HG02981 (cell line): ENCODE measurements at regions not wholly inside any gene's neighbourhood (a gene's known extent, or its start where the extent isn't known, plus 50 kb on each side); places are given as distances from the start of the nearest gene placed in this dataset.

Experiments
- ATAC-seq: cut with Tn5 transposase; IDR thresholded peaks from one replicate; pipeline ENCODE4 v1.9.1; 2021; ENCODE audit warnings: mild to moderate bottlenecking, moderate library complexity; ENCODE audit not compliant: unreplicated experiment

DNA sequence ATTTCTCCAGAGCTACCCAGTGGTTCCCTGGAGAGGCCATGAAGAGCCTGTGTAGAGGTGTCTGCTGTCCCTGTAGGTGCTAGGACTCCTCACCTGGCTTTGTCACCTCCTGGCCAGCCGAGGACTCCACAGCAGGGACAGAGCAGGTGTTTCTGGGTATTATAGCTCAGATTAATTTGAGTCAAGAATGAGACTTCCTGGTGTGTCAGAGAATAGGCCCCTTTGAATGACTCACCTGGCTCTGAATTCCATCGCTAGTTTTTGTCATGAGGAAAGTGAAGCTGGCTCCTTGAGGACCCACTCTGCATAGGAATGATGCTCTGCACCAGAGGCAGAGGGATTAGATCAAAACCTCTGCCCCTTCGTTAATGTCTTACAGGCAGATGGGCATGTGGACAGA is 167.5 kb upstream of the TOPAZ1 start:
- ATAC-seq = no peak

DNA sequence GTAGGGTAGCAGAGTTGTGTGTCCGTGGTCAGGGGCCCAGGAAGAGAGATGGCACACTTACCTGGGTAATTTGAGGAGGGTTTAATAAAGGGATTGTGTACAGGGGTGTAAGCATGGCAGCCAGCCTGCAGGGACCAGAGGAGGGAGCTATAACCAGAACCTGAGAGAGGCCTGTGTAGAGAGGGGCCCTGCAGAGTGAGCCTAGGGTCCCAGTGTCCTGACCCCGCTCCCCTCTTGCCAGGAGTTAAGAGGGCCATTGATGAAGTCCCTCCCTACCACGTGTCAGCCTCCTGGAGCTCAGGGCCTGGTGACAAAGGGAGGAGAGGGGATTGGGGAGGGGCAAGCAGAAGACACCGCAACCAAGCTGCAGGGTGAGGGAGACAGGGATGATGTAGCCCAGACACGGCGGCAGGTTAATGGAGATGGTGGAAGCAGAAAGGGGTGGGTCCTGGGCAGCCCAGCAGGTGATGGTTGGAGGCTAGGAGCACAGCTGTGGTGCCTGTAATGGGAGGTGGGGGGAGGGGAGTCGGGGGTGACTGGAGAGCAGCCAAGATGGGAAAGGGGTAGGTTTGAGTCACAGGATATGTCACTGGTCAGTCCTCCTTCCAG is 165.4 kb upstream of the TOPAZ1 start:
- no peak for ATAC-seq

DNA sequence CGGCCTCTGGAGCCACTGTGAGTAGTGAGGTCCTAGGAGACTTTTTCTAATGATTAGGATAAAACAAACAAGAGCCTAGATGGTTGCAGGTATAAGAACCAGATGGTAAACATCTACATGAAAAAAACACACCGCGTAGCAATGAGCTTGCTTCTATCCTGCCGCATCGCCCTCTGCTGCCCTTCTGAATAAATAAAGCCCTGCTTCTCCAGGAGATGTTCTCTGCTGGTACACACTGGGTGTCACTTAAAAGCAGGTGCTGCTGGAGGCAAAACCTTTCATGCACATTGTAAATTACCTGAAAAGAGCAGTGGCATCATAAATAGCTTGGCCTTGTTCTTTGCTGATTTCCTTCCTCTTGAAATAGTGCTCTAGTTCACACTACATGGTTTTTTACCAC is 164.4 kb upstream of the TOPAZ1 start:
- no peak for ATAC-seq

DNA sequence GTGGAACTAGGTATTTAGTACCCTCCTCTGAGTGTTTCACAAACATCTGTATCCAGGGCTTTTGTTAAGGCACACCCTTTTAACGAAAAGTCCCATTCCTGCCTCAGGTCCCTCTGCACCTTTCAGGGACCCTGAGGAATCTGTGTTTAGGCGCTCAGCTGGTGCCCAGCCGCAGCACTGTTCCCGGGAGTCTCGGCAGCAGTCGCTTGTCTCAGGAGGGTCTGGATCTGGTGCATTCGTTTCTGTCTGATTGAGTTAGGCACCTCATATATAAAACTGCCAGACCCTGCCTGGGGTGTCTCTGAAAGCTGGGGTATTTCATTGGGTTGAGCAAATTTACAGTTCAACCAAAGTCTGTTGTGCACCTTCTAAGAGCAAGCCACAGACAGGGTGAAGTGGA is 162.8 kb upstream of the TOPAZ1 start:
- no peak for ATAC-seq

DNA sequence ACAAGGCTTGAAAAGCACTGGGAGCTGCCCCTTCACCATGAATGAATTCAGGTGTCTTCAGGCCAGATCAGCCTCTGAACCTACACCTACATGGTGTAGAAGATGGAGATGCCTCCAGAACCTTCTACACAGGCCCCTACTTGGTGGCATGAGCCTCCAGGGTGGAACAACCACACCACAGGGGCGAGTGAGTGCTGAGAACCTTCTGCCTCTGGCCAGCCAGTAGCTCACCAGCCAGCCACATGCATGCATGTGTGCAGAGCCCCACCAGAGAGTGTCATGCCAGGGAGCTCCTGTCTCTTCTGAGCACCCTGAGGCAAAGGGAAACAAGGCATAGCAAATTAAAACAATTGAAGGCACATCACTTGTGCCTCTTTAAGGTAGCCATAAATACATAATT is 161.8 kb upstream of the TOPAZ1 start:
- no peak for ATAC-seq

DNA sequence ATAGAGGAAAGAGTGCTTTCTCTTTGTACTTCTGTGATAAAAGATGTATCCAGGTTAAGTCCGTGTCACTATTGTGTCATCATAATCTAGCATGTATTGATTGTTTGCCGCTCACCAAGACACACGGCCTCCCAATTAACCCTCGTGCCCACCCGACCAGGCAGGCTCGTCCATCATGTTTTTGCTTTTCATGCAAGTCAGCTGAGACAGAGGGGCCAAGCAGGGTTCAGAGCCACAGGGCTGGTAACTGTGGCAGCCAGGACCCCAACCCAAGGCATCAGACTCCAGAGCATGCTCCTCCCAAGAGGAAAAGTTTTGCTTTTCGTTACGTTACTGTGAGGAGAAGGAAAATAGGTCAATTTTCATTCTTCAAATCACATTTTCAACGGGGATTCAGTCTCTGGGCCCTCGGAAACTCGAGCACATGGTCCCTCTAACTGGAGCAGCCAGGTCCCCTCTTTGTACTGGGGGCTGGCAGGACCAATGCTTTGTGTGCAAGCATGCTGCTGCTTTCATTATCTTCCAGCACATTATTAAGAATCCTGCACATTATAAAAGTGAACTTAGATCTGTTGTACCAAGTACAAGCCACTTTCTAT is 161.1 kb upstream of the TOPAZ1 start:
- no peak for ATAC-seq

DNA sequence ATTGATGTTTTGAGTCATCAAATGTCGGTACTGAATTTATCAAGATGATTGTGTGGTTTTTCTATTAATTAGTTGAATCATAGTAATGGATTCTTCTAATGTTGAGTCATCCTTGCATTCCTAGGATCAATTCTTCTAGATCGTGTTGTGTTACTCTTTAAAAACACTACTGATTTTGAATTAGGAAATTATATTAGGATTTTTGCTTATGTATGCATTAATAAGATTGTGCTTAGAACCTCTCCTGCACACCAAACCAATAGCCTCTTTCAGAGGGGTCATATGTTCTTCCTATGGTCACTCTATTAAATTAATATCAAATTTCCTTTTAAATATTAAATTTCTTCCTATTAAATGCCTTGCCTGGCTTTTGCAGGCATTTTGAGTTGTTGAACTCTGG is 151.7 kb upstream of the TOPAZ1 start:
- ATAC-seq = no peak

DNA sequence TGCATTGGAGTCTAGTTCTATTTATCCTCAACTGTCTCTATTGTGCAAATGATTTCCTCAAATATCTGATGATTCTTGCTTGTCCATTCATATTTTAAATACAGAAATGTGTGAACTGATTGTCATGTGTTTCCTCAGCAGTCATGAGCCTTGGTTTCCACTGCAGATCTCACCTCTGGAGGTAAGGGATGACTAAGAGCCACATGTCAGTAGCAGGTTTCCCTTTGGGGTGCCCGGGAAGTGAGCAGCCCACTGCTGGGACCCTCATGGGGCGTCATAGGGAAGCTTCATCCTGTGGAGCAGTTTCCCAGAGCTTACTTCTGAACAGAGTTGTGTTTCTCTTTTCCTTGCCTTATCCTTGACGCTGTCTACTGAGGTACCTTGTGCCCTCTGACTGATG is 149.2 kb upstream of the TOPAZ1 start:
- no peak for ATAC-seq

DNA sequence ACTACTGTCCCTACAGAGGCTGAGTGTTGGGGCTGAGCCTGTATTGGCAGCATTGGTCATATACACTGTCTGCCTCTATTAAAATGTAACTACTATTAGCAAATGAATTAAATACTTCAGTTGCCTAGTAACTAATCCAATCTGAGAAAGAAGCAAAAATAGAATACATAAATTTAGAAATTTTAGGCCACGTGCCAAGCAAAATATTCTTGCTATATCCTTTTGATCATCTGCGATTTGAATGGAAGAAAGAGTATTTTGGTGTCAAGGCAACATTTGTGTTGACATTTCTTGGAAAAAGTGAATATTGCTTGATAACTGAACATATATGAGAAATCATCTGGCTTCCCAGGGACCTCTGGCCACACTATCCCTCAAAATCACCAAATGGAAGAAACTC is 148.2 kb upstream of the TOPAZ1 start:
- no peak for ATAC-seq

DNA sequence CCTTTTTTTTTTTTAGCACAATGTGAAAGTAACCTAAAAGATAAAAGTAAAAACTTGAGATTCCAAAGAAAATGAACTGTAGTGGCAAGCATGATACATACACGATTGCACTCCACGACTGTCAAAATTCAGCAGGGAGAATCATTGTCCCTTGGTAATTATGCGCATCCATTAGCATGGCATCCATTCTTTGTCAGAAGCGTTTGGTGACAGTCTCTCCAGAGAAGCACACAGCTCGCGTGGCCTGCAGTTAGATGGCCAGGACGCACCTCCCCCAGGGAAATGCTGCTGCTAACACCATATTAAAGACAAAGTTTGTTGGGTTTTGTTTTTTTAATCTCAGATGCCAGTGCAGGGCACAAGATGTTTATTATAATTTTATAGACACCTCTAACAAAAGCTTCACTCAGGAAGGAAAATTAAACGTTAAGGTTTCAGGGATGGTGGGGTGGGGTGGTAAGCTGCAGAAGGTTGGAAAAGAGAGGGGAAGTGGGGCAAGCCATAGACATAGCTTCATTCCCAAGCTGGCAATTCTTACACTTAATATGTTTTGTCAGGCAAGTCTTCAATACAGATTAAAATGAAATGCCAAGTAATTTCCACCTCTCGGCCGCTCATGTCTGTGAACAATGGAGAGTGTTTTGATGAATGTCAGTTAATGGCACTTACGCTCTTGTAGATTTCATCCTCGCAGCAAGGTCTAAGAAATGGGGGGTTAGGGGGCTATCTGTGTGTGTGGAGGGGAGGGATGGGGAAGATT is 142.8 kb upstream of the TOPAZ1 start:
- ATAC-seq = no peak

DNA sequence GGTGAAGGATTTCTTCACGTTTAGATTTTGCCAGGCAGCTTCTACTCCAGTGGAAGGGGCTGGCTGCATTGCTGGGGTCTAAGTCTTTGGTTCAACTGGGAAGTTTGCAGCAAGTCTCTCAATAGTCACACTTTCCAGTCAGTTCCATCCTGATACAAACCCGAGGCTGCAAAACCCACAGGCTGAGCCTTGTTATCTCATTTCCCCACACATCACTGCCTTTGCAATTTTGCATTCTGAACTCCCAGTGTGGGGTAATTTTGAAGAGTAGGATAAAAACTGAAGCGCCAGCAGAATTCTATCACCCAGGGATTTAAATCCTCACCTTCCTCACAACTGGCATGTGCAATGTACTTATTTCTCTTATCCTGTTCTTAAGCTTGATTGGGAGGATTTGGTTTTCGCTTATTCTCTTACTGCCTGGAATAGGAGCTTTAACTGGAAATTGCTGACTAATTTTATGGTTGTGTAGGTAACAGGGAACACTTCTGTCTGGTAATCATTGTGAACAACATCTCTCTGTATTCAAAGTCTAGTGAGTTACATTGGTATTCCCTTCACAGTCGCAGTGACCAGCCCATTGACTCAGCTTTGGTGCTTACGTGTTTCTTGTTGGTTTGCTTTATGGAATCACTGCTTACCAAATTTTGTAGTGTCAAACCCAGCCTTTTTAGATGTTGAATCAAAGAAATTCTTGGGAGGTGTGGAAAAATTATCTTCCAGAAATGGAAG is 142.0 kb upstream of the TOPAZ1 start:
- no peak for ATAC-seq

DNA sequence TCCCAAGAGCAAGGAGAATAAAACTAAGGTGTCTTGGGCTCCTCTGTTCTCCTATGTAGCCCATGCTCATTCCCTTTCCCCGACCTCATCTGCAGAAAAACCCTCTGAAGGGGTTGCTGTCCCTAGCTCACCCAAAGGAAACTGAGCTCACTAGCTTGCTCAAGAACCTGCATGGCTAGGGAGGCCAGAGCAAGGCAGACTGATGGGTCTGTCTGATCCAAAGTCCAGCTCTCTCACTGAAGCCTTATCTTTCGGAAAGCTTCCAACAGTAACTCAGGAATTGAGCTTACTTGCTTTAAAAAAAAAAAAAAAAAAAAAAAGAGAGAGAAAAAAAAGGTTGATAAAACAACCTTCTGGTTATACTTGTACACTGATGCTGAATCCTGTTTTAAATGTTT is 141.4 kb upstream of the TOPAZ1 start:
- no peak for ATAC-seq

DNA sequence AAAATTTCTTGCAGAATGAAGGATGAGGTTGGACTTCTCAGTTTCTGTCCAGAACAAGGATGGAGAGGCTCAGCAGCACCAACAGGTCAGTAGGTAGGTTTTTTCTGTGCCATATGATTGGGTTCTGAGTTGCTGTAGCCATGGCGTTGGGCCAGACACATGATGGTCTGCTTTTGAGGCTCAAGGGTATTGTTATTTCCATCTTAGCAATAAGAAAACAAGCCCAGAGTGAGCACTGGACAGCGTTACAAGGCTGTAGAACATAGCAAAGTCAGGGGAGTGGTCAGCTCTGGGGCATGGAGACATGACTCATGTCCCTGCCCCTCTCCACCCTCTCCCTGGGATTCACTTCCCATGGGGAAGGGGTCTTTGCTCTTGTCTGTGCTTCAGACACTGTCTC is 137.6 kb upstream of the TOPAZ1 start:
- no peak for ATAC-seq

DNA sequence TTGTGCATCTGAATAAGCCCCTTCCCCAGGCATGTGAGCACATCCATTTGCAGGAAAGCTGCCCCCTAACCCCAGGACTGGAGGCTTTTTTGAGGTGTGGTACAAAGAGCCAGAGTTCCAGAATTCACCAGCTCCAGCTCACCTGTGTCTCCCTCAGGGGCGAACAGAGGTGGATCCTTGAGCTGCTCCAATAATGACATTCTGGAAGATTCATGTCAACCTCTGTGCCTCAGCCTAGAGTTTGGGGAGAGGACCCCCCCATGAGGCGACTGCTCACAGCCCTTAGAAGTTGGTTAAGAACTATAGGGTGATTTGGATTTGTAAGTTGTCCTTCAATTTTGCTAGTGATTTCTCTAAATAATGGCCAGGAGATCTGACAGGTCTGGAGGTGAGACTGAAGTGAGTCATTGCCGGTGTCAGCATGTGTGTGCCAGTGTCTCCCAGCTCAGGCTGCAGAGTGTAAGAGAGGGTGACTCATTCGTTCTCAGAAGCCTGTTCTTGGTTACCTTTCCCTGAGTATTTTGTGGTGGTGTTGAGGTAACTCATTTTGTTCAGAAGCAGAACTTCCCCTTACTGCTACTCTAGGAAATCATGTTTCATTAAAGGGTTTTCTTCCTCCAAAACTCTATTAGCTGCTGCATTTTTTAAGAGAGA is 136.9 kb upstream of the TOPAZ1 start:
- ATAC-seq = peak; percentile 98

DNA sequence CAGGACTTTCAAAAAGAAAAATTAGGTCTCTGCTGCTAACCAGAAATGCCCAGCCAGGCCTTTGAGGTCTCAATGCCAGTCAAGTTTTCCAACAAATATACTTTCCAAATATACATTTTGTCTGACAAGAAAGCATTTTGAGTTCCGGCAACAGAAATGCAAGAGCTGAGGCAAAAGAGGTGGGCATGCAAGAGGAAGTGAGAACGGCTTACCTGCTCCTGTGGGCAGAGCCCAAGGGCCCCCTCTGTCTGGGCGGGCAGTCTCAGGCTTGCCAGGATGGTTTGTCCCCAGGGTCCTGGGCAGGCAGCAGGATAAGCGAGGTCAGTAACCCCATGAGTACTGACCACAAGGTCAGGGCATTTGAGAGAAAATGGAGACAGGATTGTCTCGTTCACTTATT is 136.1 kb upstream of the TOPAZ1 start:
- no peak for ATAC-seq

DNA sequence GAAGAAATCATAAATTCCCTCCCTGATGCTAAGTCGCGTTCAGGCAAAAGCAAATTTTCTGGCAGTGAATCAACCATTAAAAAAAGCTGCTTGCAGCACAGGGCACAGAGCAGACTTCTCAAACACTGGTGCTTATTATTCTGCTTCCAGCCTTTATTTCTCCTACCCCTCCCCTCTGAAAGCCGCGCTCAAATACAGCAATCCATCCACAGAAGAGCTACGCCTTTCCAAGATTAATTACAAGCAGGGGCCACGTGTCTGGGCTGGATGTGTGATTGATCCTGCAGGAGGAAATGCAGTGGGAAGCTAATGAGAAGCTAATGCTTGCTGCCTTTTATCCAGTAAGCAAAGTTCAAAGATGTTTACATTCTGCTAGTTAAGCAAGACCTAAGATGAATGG is 134.9 kb upstream of the TOPAZ1 start:
- ATAC-seq = no peak

DNA sequence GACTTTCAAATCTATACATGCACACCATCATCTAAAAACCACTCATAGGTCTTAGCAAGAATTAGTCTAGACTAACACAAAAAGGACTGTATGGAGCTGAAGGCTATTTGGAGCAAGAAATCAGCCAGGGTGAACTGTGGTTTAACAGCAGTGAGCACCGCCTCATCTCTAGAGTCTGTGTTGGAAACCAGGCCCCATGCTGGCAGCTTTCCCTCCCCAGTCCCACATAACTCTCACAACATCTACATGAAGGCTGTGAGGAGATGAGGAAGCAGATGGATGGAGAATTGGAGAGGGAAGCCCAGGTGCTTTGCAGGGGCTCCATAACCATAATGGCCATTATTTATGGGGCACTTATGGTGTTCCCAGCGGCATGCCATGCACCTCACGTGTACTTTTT is 133.2 kb upstream of the TOPAZ1 start:
- no peak for ATAC-seq

DNA sequence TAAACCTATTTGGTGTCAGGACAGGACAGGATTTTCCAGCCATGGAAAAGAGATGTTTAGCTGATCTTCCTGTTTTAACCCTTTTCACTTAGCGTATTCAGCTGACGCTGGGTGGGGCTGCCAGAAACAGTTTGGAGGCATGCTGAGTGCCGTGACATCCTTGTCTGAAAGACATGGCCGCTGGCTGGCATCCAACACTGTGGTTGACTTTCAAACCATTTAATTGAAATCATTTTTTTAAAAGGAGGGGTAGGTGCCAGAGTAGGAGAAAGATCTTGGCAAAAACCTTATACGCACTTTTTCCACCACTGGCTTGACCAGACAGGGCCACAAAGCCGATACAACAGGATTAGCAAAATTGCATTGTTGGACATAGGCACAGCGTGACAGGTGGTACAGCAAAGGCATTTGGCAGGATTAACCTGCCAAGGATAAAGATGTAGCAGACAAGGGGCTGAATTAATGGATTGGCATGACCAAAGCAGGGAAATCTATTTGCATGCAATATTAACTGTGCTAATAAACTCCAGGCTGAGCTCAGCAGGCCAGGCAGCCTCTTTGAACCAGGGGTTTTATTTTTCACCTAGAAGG is 131.8 kb upstream of the TOPAZ1 start:
- no peak for ATAC-seq

DNA sequence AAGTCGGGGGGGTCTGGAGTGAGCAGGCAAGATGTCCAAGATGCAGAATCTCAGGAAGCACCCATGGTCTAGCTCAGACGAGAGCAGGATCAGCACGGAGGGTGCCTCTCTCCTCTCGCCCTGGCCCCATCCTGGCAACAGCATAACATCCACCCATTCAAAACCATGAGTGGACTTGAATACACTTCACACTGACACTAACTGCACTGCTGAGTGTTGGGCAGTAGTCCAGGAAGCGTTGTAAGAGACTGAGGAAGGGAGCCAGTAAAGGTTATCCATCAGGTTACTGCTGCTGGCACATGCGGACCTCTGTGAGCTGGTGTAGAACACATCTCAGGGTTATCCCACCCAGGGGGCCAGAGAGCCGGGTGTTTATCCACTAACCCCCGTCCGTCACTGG is 131.0 kb upstream of the TOPAZ1 start:
- ATAC-seq = no peak

DNA sequence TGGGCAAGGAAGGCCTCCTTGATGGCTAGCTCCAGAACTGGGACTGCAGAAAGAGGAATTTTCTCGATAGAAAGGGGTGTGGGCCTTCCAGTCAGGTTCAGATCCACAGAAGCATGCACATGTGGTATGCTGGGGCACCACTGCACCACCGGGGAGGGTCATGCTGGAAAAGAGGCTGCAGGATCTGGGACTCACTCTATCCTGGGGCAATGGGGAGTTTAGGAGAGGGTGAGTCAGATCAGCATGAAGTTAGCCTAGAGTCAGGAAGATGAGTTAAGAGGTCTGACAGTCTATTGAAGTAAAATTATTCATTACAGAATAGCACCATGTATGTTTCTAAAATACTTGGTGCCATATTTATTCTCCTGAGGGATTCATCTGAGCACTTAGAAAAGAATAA is 130.2 kb upstream of the TOPAZ1 start:
- ATAC-seq = no peak

DNA sequence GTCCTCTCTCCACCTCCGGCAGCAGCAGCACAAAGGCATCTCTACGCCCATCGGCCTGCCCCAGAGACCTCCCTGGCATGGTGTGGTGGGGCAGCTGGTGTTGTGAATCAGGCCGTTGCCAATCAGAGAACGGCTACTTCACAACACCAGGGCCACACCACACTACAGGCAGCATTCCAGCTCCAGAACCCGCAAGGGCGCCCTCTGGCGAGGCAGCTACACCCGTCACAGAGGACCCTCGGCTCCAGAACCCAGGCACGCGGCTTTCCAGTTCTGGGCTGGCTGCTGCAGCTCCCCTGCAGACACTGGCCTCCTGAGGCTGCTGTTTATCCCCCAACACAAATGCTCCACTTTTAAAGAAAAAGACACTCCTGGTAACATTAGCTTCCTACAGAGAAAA is 127.5 kb upstream of the TOPAZ1 start:
- no peak for ATAC-seq
